OCI-LY1 (cell line): ENCODE measurements at regions not wholly inside any gene's neighbourhood (a gene's known extent, or its start where the extent isn't known, plus 50 kb on each side); places are given as distances from the start of the nearest gene placed in this dataset.

Experiments used
- H2AFZ ChIP-seq: fragments of 200-600 bp; sonication (generic), shearing (Covaris generic); 2 replicates; pipeline ENCODE4 v1.6.0; 2014; ENCODE audit warnings: antibody characterized with exemption, mild to moderate bottlenecking, low read length
- H3F3A ChIP-seq: fragments of 200-600 bp; sonication (generic), shearing (Covaris generic); 2 replicates; pipeline ENCODE4 v1.6.0; 2014; ENCODE audit warnings: mild to moderate bottlenecking, antibody characterized with exemption, low read length, moderate library complexity; ENCODE audit not compliant: insufficient read depth
- H3K27ac ChIP-seq: fragments of 200-600 bp; sonication (generic); 2 replicates; pipeline ENCODE4 v1.5.1; 2014; ENCODE audit warnings: low read length, mixed run types, mild to moderate bottlenecking, low read depth; ENCODE audit not compliant: poor library complexity, severe bottlenecking
- H3K27me3 ChIP-seq: fragments of 200-600 bp; sonication (generic); 2 replicates; pipeline ENCODE4 v1.6.0; 2014; ENCODE audit warnings: antibody characterized with exemption, mild to moderate bottlenecking, low read length, moderate library complexity; ENCODE audit not compliant: insufficient read depth
- H3K36me3 ChIP-seq: fragments of 200-600 bp; sonication (generic); 2 replicates; pipeline ENCODE4 v1.6.1; 2014; ENCODE audit warnings: mild to moderate bottlenecking, antibody characterized with exemption, low read length, moderate library complexity, mixed read lengths; ENCODE audit not compliant: insufficient read depth
- H3K4me1 ChIP-seq: fragments of 200-600 bp; sonication (generic); 2 replicates; pipeline ENCODE4 v1.5.1; 2014; ENCODE audit warnings: mild to moderate bottlenecking, low read length, moderate library complexity; ENCODE audit not compliant: insufficient read depth, severe bottlenecking
- H3K4me2 ChIP-seq: fragments of 200-600 bp; sonication (generic), shearing (Covaris generic); 2 replicates; pipeline ENCODE4 v1.6.1; 2014; ENCODE audit warnings: low read length
- H3K4me3 ChIP-seq: fragments of 200-600 bp; sonication (generic); 2 replicates; pipeline ENCODE4 v1.5.1; 2014; ENCODE audit warnings: low read length, low read depth, mild to moderate bottlenecking, mixed read lengths; ENCODE audit not compliant: poor library complexity, severe bottlenecking
- H3K79me2 ChIP-seq: fragments of 200-600 bp; shearing (Covaris generic); 2 replicates; pipeline ENCODE4 v1.6.1; 2016; ENCODE audit warnings: mixed run types, low read length, mixed read lengths; ENCODE audit not compliant: insufficient read depth
- H3K9ac ChIP-seq: fragments of 200-600 bp; sonication (generic), shearing (Covaris generic); 2 replicates; pipeline ENCODE4 v1.6.1; 2014; ENCODE audit warnings: mild to moderate bottlenecking, low read length, mixed read lengths
- H3K9me2 ChIP-seq: fragments of 200-600 bp; sonication (generic), shearing (Covaris generic); 2 replicates; pipeline ENCODE4 v1.6.1; 2014; ENCODE audit warnings: low read depth, mild to moderate bottlenecking, low read length, mixed read lengths
- H3K9me3 ChIP-seq: fragments of 200-600 bp; shearing (Covaris generic); 2 replicates; pipeline ENCODE4 v1.6.1; 2014; ENCODE audit warnings: low read length, mixed read lengths
- H4K20me1 ChIP-seq: fragments of 200-600 bp; sonication (generic), shearing (Covaris generic); 2 replicates; pipeline ENCODE4 v1.6.0; 2016; ENCODE audit warnings: mild to moderate bottlenecking, low read length; ENCODE audit not compliant: insufficient read depth
- CTCF ChIP-seq: fragments of 200-600 bp; sonication (generic), shearing (Covaris generic); IDR thresholded peaks from 2 replicates; pipeline ENCODE4 v1.5.1; 2017; ENCODE audit warnings: mild to moderate bottlenecking, antibody characterized with exemption, low read length, moderate library complexity, mixed read lengths
- EZH2 ChIP-seq: fragments of 200-600 bp; sonication (generic), shearing (Covaris generic); IDR thresholded peaks from 2 replicates; pipeline ENCODE4 v1.8.0; 2017; ENCODE audit warnings: borderline replicate concordance, mixed run types, mild to moderate bottlenecking, antibody characterized with exemption, low read length, moderate library complexity, mixed read lengths

GRCh38 chr17:79538291-79538690, 72.6 kb downstream of the RBFOX3 start:
- H3K27ac ChIP-seq, result no peak overlapping the region
- peaks cover 5% of the 10 kb centered on the region; the same call in 1 of the 2 replicates for H3K27me3 ChIP-seq
- no peak overlapping the region for H3K4me2 ChIP-seq
- no peaks in the 10 kb centered on the region for H3K9me2 ChIP-seq
- H3K9me3 ChIP-seq, result no peaks in the 10 kb centered on the region
- H3F3A ChIP-seq, result no peaks in the 10 kb centered on the region
- H3K79me2 ChIP-seq, result no peaks in the 10 kb centered on the region
- no peak overlapping the region for H3K4me3 ChIP-seq
- H3K36me3 ChIP-seq, result no peaks in the 10 kb centered on the region
- no peaks in the 10 kb centered on the region for H3K4me1 ChIP-seq
- no peak for TF ChIP-seq EZH2
- TF ChIP-seq CTCF, result no peak
- no peak overlapping the region for H2AFZ ChIP-seq
- no peaks in the 10 kb centered on the region for H4K20me1 ChIP-seq
- no peak overlapping the region for H3K9ac ChIP-seq

GRCh38 chr17:79537686-79538085, 73.2 kb downstream of the RBFOX3 start:
- Histone ChIP-seq H3K4me3 (no peak overlapping the region), H3K79me2 (no peaks in the 10 kb centered on the region), H3F3A (no peaks in the 10 kb centered on the region), H3K9me3 (no peaks in the 10 kb centered on the region), H3K9me2 (no peaks in the 10 kb centered on the region), H3K27me3 (peaks cover 5% of the 10 kb centered on the region; the same call in 1 of the 2 replicates), H3K9ac (no peak overlapping the region), H4K20me1 (no peaks in the 10 kb centered on the region), H2AFZ (no peak overlapping the region), H3K4me1 (no peaks in the 10 kb centered on the region), H3K36me3 (no peaks in the 10 kb centered on the region), H3K4me2 (no peak overlapping the region), H3K27ac (no peak overlapping the region)
- TF ChIP-seq EZH2 (no peak), CTCF (no peak)

- H3K4me3 ChIP-seq, result no peak overlapping the region
- peaks cover 5% of the 10 kb centered on the region; the same call in 1 of the 2 replicates for H3K27me3 ChIP-seq
- no peaks in the 10 kb centered on the region for H4K20me1 ChIP-seq
- no peak overlapping the region for H2AFZ ChIP-seq
- H3K4me2 ChIP-seq, result no peak overlapping the region
- H3F3A ChIP-seq, result no peaks in the 10 kb centered on the region
- H3K4me1 ChIP-seq, result no peaks in the 10 kb centered on the region
- no peak overlapping the region for H3K9ac ChIP-seq
- no peaks in the 10 kb centered on the region for H3K9me2 ChIP-seq
- H3K9me3 ChIP-seq, result no peaks in the 10 kb centered on the region
- no peak for TF ChIP-seq CTCF
- no peak for TF ChIP-seq EZH2
- no peaks in the 10 kb centered on the region for H3K79me2 ChIP-seq
- no peaks in the 10 kb centered on the region for H3K36me3 ChIP-seq
- H3K27ac ChIP-seq, result no peak overlapping the region
These were observed 73.8 kb downstream of the RBFOX3 start for GRCh38 chr17:79537061-79537460.
